GM12878 (cell line): ENCODE measurements at regions not wholly inside any gene's neighbourhood (a gene's known extent, or its start where the extent isn't known, plus 50 kb on each side); places are given as distances from the start of the nearest gene placed in this dataset.
"Not testable (repeated sequence)": the region's sequence is repeated elsewhere in the genome, so short reads cannot be mapped to it uniquely, and the experiment has no call there.

Experiments
- ATAC-seq: fragments of 200-7000 bp; cut with Tn5 transposase; 3 replicates; pipeline ENCODE4 v1.9.1; 2020; ENCODE audit warnings: mild to moderate bottlenecking, moderate library complexity
- BruUV-seq: library from RNA; stranded (reverse); fragments of 400-500 nt; replicated peaks from 2 replicates; lab custom pipeline; 2021; lab: Mats Ljungman, UMichigan
- CTCF ChIA-PET: fragments of 300-600 bp; sonication (Branson Sonifier 250); formaldehyde crosslinking; extraction: SDS; loops from one replicate; lab custom pipeline; 2021; ENCODE audit warnings: inconsistent platforms; lab: Yijun Ruan, JAX
- POLR2A ChIA-PET: fragments of 350-600 bp; formaldehyde crosslinking; extraction: SDS; loops from one replicate; lab custom pipeline; 2021; ENCODE audit warnings: inconsistent platforms; lab: Charles Lee
- RAD21 ChIA-PET: fragments of 300-600 bp; sonication (Branson Sonifier 250); formaldehyde crosslinking; loops from one replicate; lab custom pipeline; 2023; ENCODE audit warnings: antibody characterized with exemption; ENCODE audit not compliant: unreplicated experiment; lab: Charles Lee
- SMC1A ChIA-PET: fragments of 300-600 bp; sonication (Branson Sonifier 250); formaldehyde crosslinking; loops from one replicate; lab custom pipeline; 2023; ENCODE audit not compliant: unreplicated experiment, uncharacterized antibody; lab: Charles Lee
- DNase-seq: peaks from one replicate; pipeline ENCODE4 v3.0.0-alpha.2; 2011; ENCODE audit warnings: low read depth, low spot score
- FAIRE-seq: peaks from 3 replicates; lab custom pipeline; 2011; peaks lifted over from hg19 to GRCh38; lab: Jason Lieb, UNC
- H2AFZ ChIP-seq: 2 replicates; pipeline ENCODE4 v1.6.0; 2011; ENCODE audit warnings: low read depth, low read length, control low read depth; ENCODE audit not compliant: control insufficient read depth
- H3K27ac ChIP-seq: 2 replicates; pipeline ENCODE4 v1.5.1; 2011; ENCODE audit warnings: control low read depth; ENCODE audit not compliant: control insufficient read depth, insufficient read depth
- H3K27me3 ChIP-seq, 2 experiments: replicated peaks in 1 of 2; 2 replicates each; pipeline versions ENCODE4 v1.6.0 to v1.6.1; 2011; ENCODE audit warnings: low read length in 1 of 2; ENCODE audit not compliant: control insufficient read depth in 2 of 2, insufficient read depth in 2 of 2
- H3K36me3 ChIP-seq, 2 experiments: 2 replicates each; pipeline ENCODE4 v1.5.1; 2011; ENCODE audit warnings: low read length in 1 of 2; ENCODE audit not compliant: control insufficient read depth in 2 of 2, insufficient read depth in 2 of 2
- H3K4me1 ChIP-seq: 2 replicates; pipeline ENCODE4 v1.6.1; 2011; ENCODE audit warnings: mild to moderate bottlenecking, low read length, moderate library complexity, mixed read lengths; ENCODE audit not compliant: control insufficient read depth, insufficient read depth
- H3K4me2 ChIP-seq: 2 replicates; pipeline ENCODE4 v1.6.0; 2011; ENCODE audit warnings: control low read depth; ENCODE audit not compliant: control insufficient read depth, insufficient read depth
- H3K4me3 ChIP-seq: fragments of 200-600 bp; sonication (generic); 2 replicates; pipeline ENCODE4 v1.5.1; 2016
- H3K79me2 ChIP-seq: 2 replicates; pipeline ENCODE4 v1.6.0; 2011; ENCODE audit warnings: low read length; ENCODE audit not compliant: control insufficient read depth, insufficient read depth
- H3K9ac ChIP-seq: 2 replicates; pipeline ENCODE4 v1.8.0; 2011; ENCODE audit warnings: low read length, control low read depth, mixed read lengths; ENCODE audit not compliant: control insufficient read depth, insufficient read depth
- H3K9me3 ChIP-seq: replicated peaks from 3 replicates; pipeline ENCODE4 v1.5.1; 2011; ENCODE audit warnings: mild to moderate bottlenecking, low read length; ENCODE audit not compliant: control insufficient read depth, insufficient read depth
- H4K20me1 ChIP-seq: 2 replicates; pipeline ENCODE4 v1.6.0; 2011; ENCODE audit not compliant: control insufficient read depth, insufficient read depth
- CBFB ChIP-seq: IDR thresholded peaks from 2 replicates; pipeline ENCODE4 v1.6.1; 2016; ENCODE audit warnings: antibody characterized with exemption, low read depth
- E4F1 ChIP-seq: fragments of 450-650 bp; IDR thresholded peaks from 2 replicates; pipeline ENCODE4 v1.6.1; 2018; ENCODE audit warnings: borderline replicate concordance, mild to moderate bottlenecking; ENCODE audit not compliant: partially characterized antibody
- FOXK2 ChIP-seq: fragments of 450-650 bp; IDR thresholded peaks from 2 replicates; pipeline ENCODE4 v1.6.1; 2017; ENCODE audit warnings: mild to moderate bottlenecking, moderate library complexity
- MYC ChIP-seq: IDR thresholded peaks from 2 replicates; pipeline ENCODE4 v1.6.1; 2011; ENCODE audit warnings: mild to moderate bottlenecking, low read length, moderate library complexity, inconsistent platforms; ENCODE audit not compliant: insufficient read depth, insufficient replicate concordance, insufficient read length, severe bottlenecking
- NR2F1 ChIP-seq: fragments of 450-650 bp; conservative IDR thresholded peaks from 2 replicates; pipeline ENCODE4 v1.6.1; 2017; ENCODE audit warnings: mild to moderate bottlenecking
- RELB ChIP-seq: fragments of 450-650 bp; IDR thresholded peaks from 2 replicates; pipeline ENCODE4 v1.6.1; 2017; ENCODE audit warnings: low read depth, mild to moderate bottlenecking, moderate library complexity
- SIX5 ChIP-seq: IDR thresholded peaks from 2 replicates; pipeline ENCODE4 v1.6.1; 2011; ENCODE audit warnings: mild to moderate bottlenecking, low read depth, low read length, moderate library complexity; ENCODE audit not compliant: severe bottlenecking
- ZBED1 ChIP-seq: IDR thresholded peaks from 2 replicates; pipeline ENCODE4 v1.6.1; 2016; ENCODE audit warnings: borderline replicate concordance
- ZNF274 ChIP-seq: IDR thresholded peaks from one replicate; pipeline ENCODE4 v1.8.0; 2011; ENCODE audit not compliant: insufficient read length, insufficient read depth
- ZNF687 ChIP-seq: fragments of 450-650 bp; IDR thresholded peaks from 2 replicates; pipeline ENCODE4 v1.6.1; 2017; ENCODE audit warnings: mild to moderate bottlenecking, moderate library complexity
- WGBS: methylation state at CpG from one replicate; pipeline ENCODE4 v1.1.6; 2016; ENCODE audit warnings: low lambda C conversion rate; ENCODE audit not compliant: insufficient replicate concordance, insufficient coverage; ENCODE audit errors: missing lambda C conversion rate; 5-methylcytosine and 5-hydroxymethylcytosine counted together
- in situ Hi-C: fragments of 300-500 bp; cut with MboI; formaldehyde crosslinking; loops from 9 replicates; pipeline ENCODE4 v1.14.3; 2018; ENCODE audit warnings: mixed read lengths
- intact Hi-C: fragments of 100-400 bp; cut with micrococcal nuclease; formaldehyde crosslinking; loops from one replicate; pipeline ENCODE4 v1.14.2; 2022; ENCODE audit not compliant: unreplicated experiment

GRCh38 chr11:59030037-59030436 is 56.1 kb upstream of the GLYATL1B start:
- Histone ChIP-seq H3K79me2 (no peaks in the 10 kb centered on the region), H3K4me1 (no peaks in the 10 kb centered on the region), H3K27me3 (no peaks in the 10 kb centered on the region; a peak in 1 of 4 replicates), H3K27ac (no peak overlapping the region), H3K4me3 (no peak overlapping the region)
- TF ChIP-seq FOXK2 (no peak), MYC (no peak), E4F1 (no peak), SIX5 (no peak), NR2F1 (no peak), ZNF687 (no peak), ZBED1 (no peak), CBFB (no peak), RELB (no peak), ZNF274 (no peak)
- TF ChIP-seq, all 136 proteins: peak for 0
- no peak for FAIRE-seq
- H4K20me1 ChIP-seq, result no peaks in the 10 kb centered on the region
- intact Hi-C loops, result no loop called here
- POLR2A ChIA-PET, result no interaction called here
- SMC1A ChIA-PET, result no interaction called here
- no peaks in the 10 kb centered on the region for H3K36me3 ChIP-seq
- no peak for DNase-seq
- CTCF ChIA-PET, result interaction anchor here (1.8 kb wide), 1 partner anchor 23 kb away, joined by 5 read pairs; no protein-coding TSS in a partner anchor
- no TSS peak for BruUV-seq
- no peak for ATAC-seq
- in situ Hi-C loops, result no loop called here
- no peak overlapping the region for H3K9ac ChIP-seq
- WGBS, result 31% methylated on average over 4 of the region's 4 CpGs
- H2AFZ ChIP-seq, result no peak overlapping the region
- RAD21 ChIA-PET, result no interaction called here
- no peak overlapping the region for H3K4me2 ChIP-seq
- H3K9me3 ChIP-seq, result no peaks in the 10 kb centered on the region

- ATAC-seq, H3K9ac ChIP-seq, H4K20me1 ChIP-seq, RAD21 ChIA-PET, POLR2A ChIA-PET, CTCF ChIA-PET, H3K36me3 ChIP-seq, BruUV-seq, DNase-seq, H3K4me2 ChIP-seq, H3K27me3 ChIP-seq, H3K4me3 ChIP-seq, H3K9me3 ChIP-seq, FAIRE-seq, H3K4me1 ChIP-seq, intact Hi-C loops, H3K79me2 ChIP-seq, in situ Hi-C loops, SMC1A ChIA-PET, H3K27ac ChIP-seq, H2AFZ ChIP-seq: not testable (repeated sequence)
- WGBS, result 0% methylated on average over 1 of the region's 1 CpG
Measured at GRCh38 chr11:59031746-59032145, 54.4 kb upstream of the GLYATL1B start.
